OCI-LY3 (cell line): ENCODE measurements at regions not wholly inside any gene's neighbourhood (a gene's known extent, or its start where the extent isn't known, plus 50 kb on each side); places are given as distances from the start of the nearest gene placed in this dataset.

ENCODE experiments used
- CTCF ChIP-seq: fragments of 200-600, 300-600 bp; sonication (generic); IDR thresholded peaks from 2 replicates; pipeline ENCODE4 v1.5.1; 2014; ENCODE audit warnings: antibody characterized with exemption, low read length, low read depth
- EZH2phosphoT487 ChIP-seq: fragments of 200-600 bp; shearing (Covaris generic); IDR thresholded peaks from 2 replicates; pipeline ENCODE4 v1.6.1; 2018; ENCODE audit warnings: antibody characterized with exemption, mixed run types, low read depth

DNA sequence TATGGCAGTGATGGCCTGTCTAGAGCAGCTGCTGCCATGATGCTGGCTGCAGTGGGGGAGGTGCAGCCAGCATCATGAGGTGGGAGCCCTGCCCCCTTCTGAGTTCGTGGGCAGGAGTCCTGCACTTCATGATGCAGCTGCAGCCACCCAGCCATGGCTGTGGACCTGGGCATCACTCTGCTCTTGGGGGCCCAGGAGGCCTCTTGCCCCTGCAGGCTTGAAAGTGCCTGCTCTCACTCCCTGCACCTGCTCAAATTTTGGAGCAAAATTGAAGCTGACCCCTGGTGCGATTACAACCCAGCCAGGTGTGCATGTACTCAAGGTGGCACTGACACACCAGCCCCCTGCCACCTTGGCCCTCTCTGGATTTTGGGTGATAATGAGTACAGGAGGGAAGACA, 712.9 kb downstream of the NUP35 start:
- TF ChIP-seq CTCF (no peak), EZH2phosphoT487 (no peak)
